ENCODE measurements at regions not wholly inside any gene's neighbourhood (a gene's known extent, or its start where the extent isn't known, plus 50 kb on each side); places are given as distances from the start of the nearest gene placed in this dataset.

- H3K27me3 ChIP-seq (ENCODE audit: control insufficient read depth, insufficient read depth, low read length), result no peaks in the 10 kb centered on the region
- no peak overlapping the region for H3K4me2 ChIP-seq (ENCODE audit: low read length)
- H2AFZ ChIP-seq, result no peak overlapping the region
- H3K9ac ChIP-seq, result no peak overlapping the region
- no peak overlapping the region for H3K27ac ChIP-seq
- H3K36me3 ChIP-seq (ENCODE audit: control insufficient read depth, insufficient read depth, low read length), result no peaks in the 10 kb centered on the region
- no peaks in the 10 kb centered on the region for H3K4me1 ChIP-seq
- no peak overlapping the region for H3K4me3 ChIP-seq (ENCODE audit: low read depth, low read length)
- no peaks in the 10 kb centered on the region for H3K9me3 ChIP-seq (ENCODE audit: control insufficient read depth, low read length)
- no peaks in the 10 kb centered on the region for H3K79me2 ChIP-seq
- no peak for TF ChIP-seq CTCF (IDR thresholded peaks at IDR 0.05)
Observed at GRCh38 chr4:35175487-35175886, 1068.8 kb downstream of the ARAP2 start.

GRCh38 chr4:35175894-35176293, 1068.4 kb downstream of the ARAP2 start:
- no peaks in the 10 kb centered on the region for H3K36me3 ChIP-seq (ENCODE audit: control insufficient read depth, insufficient read depth, low read length)
- H3K4me2 ChIP-seq (ENCODE audit: low read length), result no peak overlapping the region
- H3K4me3 ChIP-seq (ENCODE audit: low read depth, low read length), result no peak overlapping the region
- H3K9ac ChIP-seq, result no peak overlapping the region
- H3K9me3 ChIP-seq (ENCODE audit: control insufficient read depth, low read length), result no peaks in the 10 kb centered on the region
- H3K27me3 ChIP-seq (ENCODE audit: control insufficient read depth, insufficient read depth, low read length), result no peaks in the 10 kb centered on the region
- no peaks in the 10 kb centered on the region for H3K79me2 ChIP-seq
- no peak overlapping the region for H3K27ac ChIP-seq
- H2AFZ ChIP-seq, result no peak overlapping the region
- TF ChIP-seq CTCF (IDR thresholded peaks at IDR 0.05), result no peak
- H3K4me1 ChIP-seq, result no peaks in the 10 kb centered on the region

- Histone ChIP-seq H3K9me3 (ENCODE audit: control insufficient read depth, low read length) (no peaks in the 10 kb centered on the region), H3K27ac (no peak overlapping the region), H3K4me1 (no peaks in the 10 kb centered on the region), H3K79me2 (no peaks in the 10 kb centered on the region), H3K4me2 (ENCODE audit: low read length) (no peak overlapping the region), H3K9ac (no peak overlapping the region), H3K4me3 (ENCODE audit: low read depth, low read length) (no peak overlapping the region), H3K27me3 (ENCODE audit: control insufficient read depth, insufficient read depth, low read length) (no peaks in the 10 kb centered on the region), H3K36me3 (ENCODE audit: control insufficient read depth, insufficient read depth, low read length) (no peaks in the 10 kb centered on the region), H2AFZ (no peak overlapping the region)
- no peak for TF ChIP-seq CTCF (IDR thresholded peaks at IDR 0.05)
Observed at GRCh38 chr4:35182451-35182850, 1061.9 kb downstream of the ARAP2 start.

GRCh38 chr4:35189988-35190613, 1054.2 kb downstream of the ARAP2 start:
- Histone ChIP-seq H3K4me1 (no peaks in the 10 kb centered on the region), H3K4me3 (ENCODE audit: low read depth, low read length) (no peak overlapping the region), H2AFZ (no peak overlapping the region), H3K27ac (no peak overlapping the region), H3K36me3 (ENCODE audit: control insufficient read depth, insufficient read depth, low read length) (no peaks in the 10 kb centered on the region), H3K79me2 (no peaks in the 10 kb centered on the region), H3K9me3 (ENCODE audit: control insufficient read depth, low read length) (no peaks in the 10 kb centered on the region), H3K9ac (no peak overlapping the region), H3K27me3 (ENCODE audit: control insufficient read depth, insufficient read depth, low read length) (no peaks in the 10 kb centered on the region), H3K4me2 (ENCODE audit: low read length) (no peak overlapping the region)
- no peak for TF ChIP-seq CTCF (IDR thresholded peaks at IDR 0.05)

GRCh38 chr4:35201403-35201802, 1042.9 kb downstream of the ARAP2 start:
- H3K9me3 ChIP-seq (ENCODE audit: control insufficient read depth, low read length), result no peaks in the 10 kb centered on the region
- no peak for TF ChIP-seq CTCF (IDR thresholded peaks at IDR 0.05)
- no peaks in the 10 kb centered on the region for H3K36me3 ChIP-seq (ENCODE audit: control insufficient read depth, insufficient read depth, low read length)
- no peak overlapping the region for H3K4me2 ChIP-seq (ENCODE audit: low read length)
- H3K27me3 ChIP-seq (ENCODE audit: control insufficient read depth, insufficient read depth, low read length), result no peaks in the 10 kb centered on the region
- H3K27ac ChIP-seq, result no peak overlapping the region
- no peak overlapping the region for H3K4me3 ChIP-seq (ENCODE audit: low read depth, low read length)
- no peak overlapping the region for H3K9ac ChIP-seq
- H3K4me1 ChIP-seq, result no peaks in the 10 kb centered on the region
- no peak overlapping the region for H2AFZ ChIP-seq
- H3K79me2 ChIP-seq, result no peaks in the 10 kb centered on the region
